Thoracic aorta (tissue), 2 donors: ENCODE measurements at regions not wholly inside any gene's neighbourhood (a gene's known extent, or its start where the extent isn't known, plus 50 kb on each side); places are given as distances from the start of the nearest gene placed in this dataset.
A peak's percentile ranks its signal among the peaks of the same experiment; 100 is the strongest.

Experiments
- ATAC-seq: fragments of 150-250 bp; one replicate; pipeline ENCODE4 v1.8.0; 2017; ENCODE audit warnings: low read depth; ENCODE audit not compliant: insufficient number of reproducible peaks, low FRiP score
- DNase-seq: peaks from one replicate; pipeline ENCODE4 v3.0.0-alpha.2; 2020; ENCODE audit warnings: low spot score
- H3K27ac ChIP-seq, 2 donors: fragments of 200-600 bp; sonication (generic); 1 replicate in 1 of 2; 2 replicates in 1 of 2; pipeline ENCODE4 v1.5.1; 2016; ENCODE audit warnings: mild to moderate bottlenecking in 2 of 2, moderate library complexity in 2 of 2
- H3K27me3 ChIP-seq: fragments of 200-600 bp; sonication (generic); replicated peaks from 2 replicates; pipeline ENCODE4 v1.6.0; 2016; ENCODE audit warnings: mild to moderate bottlenecking; ENCODE audit not compliant: insufficient read depth
- H3K36me3 ChIP-seq: fragments of 200-600 bp; sonication (generic); one replicate; pipeline ENCODE4 v1.5.1; 2016
- H3K4me1 ChIP-seq, 2 donors: fragments of 200-600 bp; sonication (generic); 1 replicate in 1 of 2; 2 replicates in 1 of 2; pipeline versions ENCODE4 v1.5.1 to v1.6.0; 2016; ENCODE audit warnings: low read depth in 2 of 2, mild to moderate bottlenecking in 1 of 2; ENCODE audit not compliant: control insufficient read depth in 1 of 2
- H3K4me3 ChIP-seq: fragments of 200-600 bp; sonication (generic); 2 replicates; pipeline ENCODE4 v1.5.1; 2016; ENCODE audit warnings: mild to moderate bottlenecking
- H3K9me3 ChIP-seq: fragments of 200-600 bp; sonication (generic); 2 replicates; pipeline ENCODE4 v1.5.1; 2016
- TF ChIP-seq, protein P1 (sequence below): fragments of 200-600 bp; sonication (generic); IDR thresholded peaks from one replicate; pipeline ENCODE4 v1.5.1; 2019; ENCODE audit warnings: antibody characterized with exemption

DNA sequence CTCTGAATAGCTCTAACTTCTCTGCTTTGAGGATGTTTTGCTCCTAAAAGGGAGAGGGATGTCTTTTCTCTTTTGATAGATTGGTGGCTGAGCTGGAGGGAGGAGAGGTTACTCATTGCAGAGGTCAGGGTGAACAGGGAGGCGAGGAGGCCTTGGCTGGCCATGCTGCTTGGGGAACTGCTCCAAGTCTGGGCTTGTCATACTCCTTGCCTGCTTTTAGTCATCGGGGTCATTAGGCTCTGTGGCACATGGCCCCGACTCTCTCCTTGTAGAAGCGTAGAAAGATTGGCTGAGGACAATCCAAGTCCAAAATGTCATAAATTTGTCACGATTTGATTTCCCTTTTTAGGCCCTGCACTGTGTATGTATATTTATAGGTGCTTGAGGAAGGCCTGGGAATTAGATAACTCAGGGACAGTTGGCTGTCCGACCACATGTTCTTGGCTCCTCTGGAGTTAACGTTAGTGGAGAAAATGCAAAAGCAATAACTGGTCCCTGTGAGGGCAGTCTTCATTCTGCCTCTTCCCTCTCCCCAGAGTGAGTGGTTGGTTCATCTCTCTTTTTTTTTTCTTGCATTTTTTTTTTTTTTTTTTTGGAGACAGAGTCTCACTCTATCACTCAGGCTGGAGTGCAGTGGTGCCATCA, 160.1 kb downstream of the SCP2D1 start:
- peak; percentile 24 for ATAC-seq
- no peaks in the 10 kb centered on the region for H3K36me3 ChIP-seq
- no peaks in the 10 kb centered on the region for H3K9me3 ChIP-seq
- H3K27ac ChIP-seq, result peak overlapping the region in 1 of 2 donors; percentile 38
- H3K4me1 ChIP-seq, result peaks cover 0 to 11% of the 10 kb centered on the region in 2 donors
- TF ChIP-seq, protein P1, sequence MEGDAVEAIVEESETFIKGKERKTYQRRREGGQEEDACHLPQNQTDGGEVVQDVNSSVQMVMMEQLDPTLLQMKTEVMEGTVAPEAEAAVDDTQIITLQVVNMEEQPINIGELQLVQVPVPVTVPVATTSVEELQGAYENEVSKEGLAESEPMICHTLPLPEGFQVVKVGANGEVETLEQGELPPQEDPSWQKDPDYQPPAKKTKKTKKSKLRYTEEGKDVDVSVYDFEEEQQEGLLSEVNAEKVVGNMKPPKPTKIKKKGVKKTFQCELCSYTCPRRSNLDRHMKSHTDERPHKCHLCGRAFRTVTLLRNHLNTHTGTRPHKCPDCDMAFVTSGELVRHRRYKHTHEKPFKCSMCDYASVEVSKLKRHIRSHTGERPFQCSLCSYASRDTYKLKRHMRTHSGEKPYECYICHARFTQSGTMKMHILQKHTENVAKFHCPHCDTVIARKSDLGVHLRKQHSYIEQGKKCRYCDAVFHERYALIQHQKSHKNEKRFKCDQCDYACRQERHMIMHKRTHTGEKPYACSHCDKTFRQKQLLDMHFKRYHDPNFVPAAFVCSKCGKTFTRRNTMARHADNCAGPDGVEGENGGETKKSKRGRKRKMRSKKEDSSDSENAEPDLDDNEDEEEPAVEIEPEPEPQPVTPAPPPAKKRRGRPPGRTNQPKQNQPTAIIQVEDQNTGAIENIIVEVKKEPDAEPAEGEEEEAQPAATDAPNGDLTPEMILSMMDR, result no peak
- DNase-seq, result no peak
- H3K4me3 ChIP-seq, result no peak overlapping the region
- H3K27me3 ChIP-seq, result no peaks in the 10 kb centered on the region

DNA sequence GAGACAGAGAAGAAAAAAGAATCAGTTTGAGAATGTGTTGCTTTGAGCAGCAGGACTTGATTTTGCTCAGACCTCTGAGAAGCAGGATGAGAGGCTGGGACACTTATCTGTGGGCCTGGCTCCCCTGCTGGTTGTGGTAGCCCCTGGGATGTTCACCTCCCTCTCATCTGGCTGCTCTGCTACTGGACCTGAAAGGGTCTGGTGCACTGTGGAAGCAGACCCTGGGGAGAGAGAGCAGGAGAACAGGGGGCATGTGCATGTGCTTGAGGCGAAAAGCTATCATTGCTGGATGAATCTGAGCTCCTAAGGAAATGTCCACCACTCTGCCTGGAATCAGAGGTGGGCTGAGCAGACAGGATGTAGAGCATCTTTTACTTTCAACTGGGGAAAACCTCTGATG, 161.1 kb downstream of the SCP2D1 start:
- H3K36me3 ChIP-seq, result no peaks in the 10 kb centered on the region
- no peaks in the 10 kb centered on the region for H3K27me3 ChIP-seq
- peaks cover 0 to 11% of the 10 kb centered on the region in 2 donors for H3K4me1 ChIP-seq
- DNase-seq (no peak), ATAC-seq (no peak)
- TF ChIP-seq, protein P1, result no peak
- no peak overlapping the region for H3K4me3 ChIP-seq
- H3K9me3 ChIP-seq, result no peaks in the 10 kb centered on the region
- H3K27ac ChIP-seq, result no peak overlapping the region

DNA sequence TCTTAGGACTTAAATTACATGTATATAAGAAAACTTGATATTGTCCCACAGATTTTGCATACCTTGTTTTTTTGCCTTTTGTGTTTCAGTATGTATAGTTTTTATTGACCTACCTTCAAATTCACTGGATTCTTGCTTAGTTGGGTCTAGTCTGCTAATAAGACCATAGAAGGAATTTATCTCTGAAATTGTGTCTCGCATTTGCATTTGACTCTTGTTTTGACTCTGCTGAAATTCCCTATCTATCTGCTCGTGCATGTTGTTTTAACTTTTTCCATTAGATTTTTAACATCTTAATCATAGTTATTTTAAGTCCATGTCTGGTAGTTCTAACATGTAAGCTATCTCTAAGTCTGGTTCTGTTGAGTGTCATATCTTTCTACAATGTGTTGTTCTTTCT, 163.9 kb downstream of the SCP2D1 start:
- Histone ChIP-seq H3K4me3 (no peak overlapping the region), H3K36me3 (no peaks in the 10 kb centered on the region), H3K27ac (no peak overlapping the region), H3K27me3 (no peaks in the 10 kb centered on the region), H3K4me1 (peaks cover 0 to 11% of the 10 kb centered on the region in 2 donors), H3K9me3 (no peaks in the 10 kb centered on the region)
- DNase-seq, result no peak
- TF ChIP-seq, protein P1, result no peak
- ATAC-seq, result no peak

DNA sequence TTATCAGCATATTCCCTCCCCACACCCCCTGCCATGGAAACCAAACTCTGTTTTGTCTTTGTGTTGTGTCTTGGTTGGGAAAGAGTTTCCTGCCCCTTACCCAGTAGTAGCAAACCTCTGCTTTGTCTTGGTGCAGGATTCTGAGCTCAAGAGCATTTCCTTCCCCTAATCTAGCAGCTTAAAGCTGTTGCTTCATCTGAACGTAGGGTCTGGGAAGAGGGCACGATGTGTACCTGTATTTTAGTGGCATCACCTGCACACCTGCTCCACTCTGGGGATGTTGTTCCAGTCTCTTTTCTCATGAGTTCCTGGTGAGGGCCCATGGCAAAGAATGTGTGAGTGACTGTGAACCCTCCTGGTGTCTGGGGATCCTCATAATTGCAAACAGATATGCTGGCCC, 164.7 kb downstream of the SCP2D1 start:
- Histone ChIP-seq H3K9me3 (no peaks in the 10 kb centered on the region), H3K27ac (no peak overlapping the region), H3K27me3 (no peaks in the 10 kb centered on the region), H3K4me1 (peaks cover 0 to 5% of the 10 kb centered on the region in 2 donors), H3K36me3 (no peaks in the 10 kb centered on the region), H3K4me3 (no peak overlapping the region)
- ATAC-seq (no peak), DNase-seq (no peak)
- TF ChIP-seq, protein P1, result no peak

DNA sequence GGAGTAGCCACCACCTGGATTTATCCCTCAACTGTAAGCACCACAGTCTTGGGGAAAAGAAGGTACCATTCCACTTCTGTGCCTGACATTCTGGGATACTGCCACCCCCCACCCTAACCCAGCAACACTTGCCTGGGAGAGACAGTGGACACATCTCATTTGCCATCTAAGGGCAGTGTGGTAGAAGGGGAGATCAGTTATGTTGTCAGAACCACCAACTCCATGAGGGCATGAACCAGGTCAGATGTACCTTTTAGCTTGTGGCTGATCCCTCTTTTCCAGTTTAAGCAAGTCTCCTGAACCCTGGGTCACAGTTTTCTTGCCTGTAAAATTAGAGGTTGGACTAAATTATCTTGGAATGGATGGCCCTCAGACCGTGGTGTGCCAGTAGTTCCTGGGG, 165.5 kb downstream of the SCP2D1 start:
- Histone ChIP-seq H3K4me3 (no peak overlapping the region), H3K4me1 (no peaks in the 10 kb centered on the region), H3K27me3 (no peaks in the 10 kb centered on the region), H3K27ac (no peak overlapping the region), H3K9me3 (no peaks in the 10 kb centered on the region), H3K36me3 (no peaks in the 10 kb centered on the region)
- ATAC-seq, result no peak
- DNase-seq, result no peak
- TF ChIP-seq, protein P1, result no peak
